B cell (primary cell): ENCODE measurements at regions not wholly inside any gene's neighbourhood (a gene's known extent, or its start where the extent isn't known, plus 50 kb on each side); places are given as distances from the start of the nearest gene placed in this dataset.

Source experiments
- CTCF ChIP-seq: fragments of 200-600 bp; IDR thresholded peaks from one replicate; pipeline ENCODE4 v1.8.0; 2022; ENCODE audit warnings: antibody characterized with exemption, mild to moderate bottlenecking
- EZH2 ChIP-seq: IDR thresholded peaks from 2 replicates; pipeline ENCODE4 v1.6.1; 2012; ENCODE audit warnings: borderline replicate concordance, low read depth, mild to moderate bottlenecking, moderate library complexity, low read length; ENCODE audit not compliant: insufficient read depth, poor library complexity, severe bottlenecking

GRCh38 chr9:81754245-81754644, 64.9 kb upstream of the TLE1 start:
- no peak for TF ChIP-seq CTCF
- no peak for TF ChIP-seq EZH2
